ENCODE measurements at regions not wholly inside any gene's neighbourhood (a gene's known extent, or its start where the extent isn't known, plus 50 kb on each side); places are given as distances from the start of the nearest gene placed in this dataset.

- TF ChIP-seq REST (IDR thresholded peaks at IDR 0.05; ENCODE audit: unreplicated experiment) = no peak
- no peak for TF ChIP-seq CTCF (conservative IDR thresholded peaks at IDR 0.05; ENCODE audit: low read depth in 2 of 2)
- TF ChIP-seq EZH2 (IDR thresholded peaks at IDR 0.05; ENCODE audit: low read depth, unreplicated experiment) = no peak
- no peak for TF ChIP-seq ZNF331 (CRISPR knock-in tag; IDR thresholded peaks at IDR 0.05; ENCODE audit: low read depth)
- no peak for TF ChIP-seq POLR2AphosphoS5 (IDR thresholded peaks at IDR 0.05; ENCODE audit: low read depth)
- TF ChIP-seq JUNB (IDR thresholded peaks at IDR 0.05; ENCODE audit: unreplicated experiment) = no peak
- no peak for TF ChIP-seq CREB1 (CRISPR knock-in tag; IDR thresholded peaks at IDR 0.05; ENCODE audit: low read depth)
- TF ChIP-seq EZH2phosphoT487 (IDR thresholded peaks at IDR 0.05; ENCODE audit: unreplicated experiment) = no peak
- no peak for TF ChIP-seq ETS1 (IDR thresholded peaks at IDR 0.05)
- TF ChIP-seq ZNF114 (CRISPR knock-in tag; IDR thresholded peaks at IDR 0.05) = no peak
Measured at GRCh38 chr3:130291148-130291547, 54.3 kb upstream of the COL6A5 start.

All from GM23338 (cell line).